HG02884 (cell line): ENCODE measurements at regions not wholly inside any gene's neighbourhood (a gene's known extent, or its start where the extent isn't known, plus 50 kb on each side); places are given as distances from the start of the nearest gene placed in this dataset.

Experiments
- ATAC-seq: cut with Tn5 transposase; IDR thresholded peaks from one replicate; pipeline ENCODE4 v1.9.1; 2021; ENCODE audit warnings: mild to moderate bottlenecking, moderate library complexity; ENCODE audit not compliant: unreplicated experiment

DNA sequence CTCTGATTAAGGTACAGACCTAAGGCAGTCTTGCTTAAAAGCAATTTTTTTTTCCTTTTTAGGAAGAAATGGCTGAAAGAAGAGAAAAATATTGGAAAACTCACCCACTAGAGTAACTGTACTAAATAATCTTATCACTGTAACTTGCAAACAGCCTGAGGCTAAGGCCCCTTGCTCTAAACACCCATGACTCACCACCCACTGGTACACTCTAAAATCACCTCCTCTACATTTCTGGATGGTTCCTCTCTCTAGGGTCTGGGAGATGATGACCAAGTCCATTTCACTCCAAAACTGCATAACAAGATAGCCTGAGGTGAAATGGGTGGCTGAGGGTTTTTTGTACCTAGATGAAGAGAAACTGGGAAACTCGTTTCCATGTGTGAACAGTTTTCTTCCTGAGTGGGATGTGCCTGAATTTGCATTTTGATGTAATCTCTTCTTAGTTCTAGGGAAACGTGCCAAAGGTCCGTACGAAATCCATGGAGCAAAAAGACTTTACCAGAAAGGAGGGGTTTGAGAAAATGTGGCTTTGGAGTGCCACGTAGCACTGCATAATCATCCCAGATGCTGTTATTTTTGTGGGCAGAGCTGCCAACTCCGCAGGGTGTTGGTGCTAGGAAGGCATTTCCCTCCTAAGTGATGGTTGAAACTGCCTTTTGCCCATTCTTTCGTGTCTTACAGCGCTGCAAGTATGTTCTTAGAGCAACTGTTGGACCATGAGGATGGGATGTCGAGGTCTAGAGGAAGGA is 113.5 kb upstream of the C10orf90 start:
- no peak for ATAC-seq

DNA sequence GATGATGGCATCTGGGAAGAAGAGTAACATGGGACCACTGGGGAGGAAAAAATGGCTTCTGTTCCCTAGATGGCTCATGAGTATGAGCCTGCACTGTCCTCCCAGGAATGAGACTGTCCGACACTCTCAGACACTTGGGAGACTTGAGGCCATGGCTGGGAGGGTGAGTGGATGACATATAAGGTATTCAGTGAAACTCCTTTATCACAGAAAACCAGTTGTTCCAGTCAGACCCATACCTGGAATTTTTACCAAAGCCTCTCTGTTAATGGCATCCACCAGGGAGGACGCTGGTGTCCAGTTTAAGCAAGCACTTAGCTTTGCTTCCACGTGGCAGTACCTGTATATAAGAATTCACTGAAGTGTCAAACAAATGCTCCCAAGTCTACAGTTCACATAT is 116.7 kb upstream of the C10orf90 start:
- no peak for ATAC-seq

DNA sequence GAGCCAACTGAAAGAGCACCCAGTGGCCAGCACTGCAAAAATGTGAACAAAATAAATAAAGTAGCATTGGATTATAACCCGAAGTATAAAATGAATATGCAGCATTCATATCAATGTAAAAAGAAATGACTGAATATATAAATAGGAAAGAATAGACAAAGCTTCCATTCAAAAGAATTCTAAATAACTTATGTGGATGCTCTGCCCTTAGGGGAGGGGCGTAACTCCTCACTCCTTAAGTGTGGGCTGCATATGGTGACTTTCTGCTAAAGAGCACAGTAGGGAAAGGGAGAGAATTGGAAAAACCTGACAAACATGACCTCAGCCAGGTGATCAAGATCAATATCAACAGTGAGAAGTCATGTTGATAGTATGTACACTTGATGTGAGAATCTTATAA is 109.9 kb upstream of the DOCK1 start:
- ATAC-seq: no peak

DNA sequence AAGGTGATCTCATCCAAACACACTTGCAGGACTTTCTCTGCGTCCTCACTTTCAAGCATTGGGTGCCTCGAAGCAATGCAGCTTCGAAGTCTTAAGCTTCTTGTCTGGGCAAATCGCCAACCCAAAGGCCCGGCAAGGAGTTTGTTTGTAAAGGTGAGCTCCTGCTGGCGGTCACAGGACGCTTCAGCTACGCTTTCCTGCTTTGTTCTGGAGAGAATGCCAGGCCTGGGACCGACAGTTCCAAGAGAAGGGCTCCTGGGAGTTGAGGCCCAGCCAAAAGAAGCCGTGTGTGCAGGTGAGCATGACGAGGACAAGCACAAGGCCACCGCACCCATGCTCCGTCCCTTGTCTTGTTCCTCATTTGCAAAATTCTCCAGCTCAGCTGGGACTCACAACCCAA is 106.6 kb upstream of the DOCK1 start:
- no peak for ATAC-seq

DNA sequence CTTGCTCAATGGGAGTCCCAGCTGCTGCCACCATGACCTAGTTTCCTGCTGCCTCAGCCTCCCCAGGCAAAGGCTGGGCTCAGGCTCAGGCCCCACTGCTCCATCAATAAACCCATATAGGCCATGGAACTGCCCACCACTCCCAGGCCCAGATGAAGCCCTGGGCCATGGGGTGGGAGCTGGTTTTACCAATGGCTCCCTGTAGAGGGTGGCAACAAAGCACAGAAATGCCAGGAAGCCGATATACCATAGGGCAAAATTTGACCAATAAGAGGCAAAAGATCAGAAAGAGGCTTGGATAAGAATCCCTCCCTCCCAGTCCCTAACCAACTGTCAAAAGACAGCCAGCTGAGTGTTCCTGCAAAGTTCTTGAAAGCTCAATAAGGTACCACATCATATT is 101.8 kb upstream of the DOCK1 start:
- no peak for ATAC-seq

DNA sequence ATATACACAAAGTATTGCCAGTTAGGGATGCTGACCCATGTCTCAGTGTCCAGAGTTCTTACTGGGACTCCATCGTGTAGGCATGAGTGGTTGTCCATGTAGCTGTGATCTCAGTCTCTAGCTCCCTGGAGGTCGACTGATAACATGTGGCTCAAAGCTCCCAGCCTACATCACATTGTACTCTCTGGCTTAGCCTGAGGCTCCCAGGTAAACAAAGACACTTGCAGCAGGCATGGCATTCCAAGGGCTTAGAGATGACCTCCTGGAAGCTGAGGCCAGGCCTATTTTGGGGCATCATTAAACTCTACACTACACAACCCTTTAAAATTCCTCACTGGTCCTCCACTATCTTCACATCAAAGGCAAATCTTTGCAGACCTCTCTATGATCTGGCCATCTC is 100.8 kb upstream of the DOCK1 start:
- ATAC-seq: no peak

DNA sequence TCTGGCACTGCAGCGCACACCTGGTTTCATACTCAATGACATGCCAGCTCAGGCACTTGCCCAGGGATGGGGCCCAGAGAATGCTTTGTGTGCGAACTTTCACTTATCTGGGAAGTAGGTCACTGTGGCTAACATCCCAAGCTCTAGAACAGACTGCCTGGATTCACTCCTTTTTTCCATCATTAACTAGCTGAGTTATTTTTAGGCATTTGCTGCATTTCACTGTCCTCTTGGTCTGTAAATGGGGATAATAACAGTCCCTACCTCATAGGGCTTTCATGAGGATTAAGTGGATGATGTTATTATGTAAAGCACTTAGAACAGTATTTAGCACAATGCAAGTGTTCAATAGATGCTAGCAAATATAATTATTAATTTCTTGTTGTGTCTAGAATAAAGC is 98.7 kb upstream of the DOCK1 start:
- no peak for ATAC-seq

DNA sequence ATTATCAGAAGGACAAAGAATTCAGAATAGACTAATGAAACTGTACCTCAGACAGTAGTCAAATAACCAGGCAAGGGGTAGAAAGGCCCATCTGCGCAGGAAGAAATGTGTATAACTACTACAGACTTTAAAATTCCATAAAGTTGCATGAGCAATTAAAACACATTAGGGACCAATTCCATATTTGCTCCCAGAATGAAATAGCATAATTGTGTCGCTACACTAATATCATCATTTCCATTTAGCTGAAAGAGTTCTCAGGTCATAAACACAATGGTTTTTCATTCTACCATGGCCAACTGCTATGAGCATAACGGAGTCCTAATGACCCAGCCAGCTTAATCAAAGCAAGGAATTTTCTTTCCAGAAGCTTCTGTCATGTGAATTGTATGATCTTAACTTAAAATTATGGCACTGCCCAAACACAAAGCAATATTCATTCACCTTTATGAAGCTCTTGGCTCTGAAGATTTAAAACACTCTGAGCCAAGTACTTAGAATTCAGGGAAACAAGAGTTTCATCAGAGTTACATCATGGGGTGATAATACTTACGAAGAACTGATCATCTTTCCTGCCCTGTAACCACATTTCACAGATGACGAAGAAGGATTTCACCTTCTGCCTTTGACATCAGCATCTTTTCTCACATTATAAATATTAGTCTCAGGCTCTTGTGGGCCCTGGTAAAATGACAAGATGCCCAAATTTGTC is 98.1 kb upstream of the DOCK1 start:
- no peak for ATAC-seq

DNA sequence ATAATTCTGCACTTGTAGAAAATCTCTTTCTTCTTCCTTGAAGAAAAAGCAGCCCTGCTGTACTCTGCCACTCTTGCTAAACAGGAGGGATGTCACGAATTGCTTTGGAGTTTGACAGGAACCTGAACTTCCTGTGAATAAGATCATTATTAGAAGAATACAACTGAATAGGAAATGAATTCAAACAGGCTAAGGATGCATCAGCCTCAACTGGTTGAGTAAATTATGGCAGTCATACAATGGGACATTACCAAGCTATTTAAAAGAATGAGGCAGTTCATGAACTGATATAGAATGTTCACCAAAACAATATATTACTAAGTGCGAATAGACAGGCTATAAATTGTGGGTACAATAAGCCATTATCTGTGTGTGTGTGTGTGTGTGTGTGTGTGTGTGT is 97.1 kb upstream of the DOCK1 start:
- no peak for ATAC-seq

DNA sequence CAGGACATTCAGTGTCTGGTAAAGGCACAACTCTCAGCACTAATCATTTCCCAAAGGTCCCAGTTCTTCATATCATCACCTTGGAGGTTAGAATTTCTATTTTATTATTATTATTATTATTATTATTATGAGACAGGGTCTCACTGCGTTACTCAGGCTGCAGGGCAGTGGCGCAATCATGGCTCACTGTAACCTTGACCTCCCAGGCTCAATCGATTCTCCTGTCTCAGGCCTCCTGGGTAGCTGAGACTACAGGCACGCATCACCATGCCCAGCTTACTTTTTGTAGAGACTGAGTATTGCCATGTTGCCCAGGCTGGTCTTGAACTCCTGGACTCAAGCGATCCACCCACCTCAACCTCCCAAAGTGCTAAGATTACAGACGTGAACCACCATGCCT is 91.8 kb upstream of the DOCK1 start:
- no peak for ATAC-seq

DNA sequence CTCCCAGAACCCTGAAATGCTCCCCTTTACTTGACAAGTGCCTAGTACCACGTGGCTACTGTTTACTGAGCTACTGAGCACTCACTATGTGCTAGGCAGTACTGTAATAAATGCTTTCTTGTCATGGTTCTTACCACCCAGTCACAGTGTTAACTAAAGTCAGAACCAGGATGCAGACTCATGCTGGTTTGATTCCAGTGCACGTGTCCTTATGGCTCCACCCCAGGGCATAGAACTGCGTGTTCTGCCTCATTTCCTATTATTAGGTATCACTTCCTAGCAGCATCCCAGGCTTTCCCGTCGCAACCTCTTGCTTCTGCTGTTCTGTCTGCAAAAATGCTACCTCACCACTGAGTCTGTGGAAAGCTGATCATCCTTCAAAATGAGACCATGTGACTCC is 71.7 kb upstream of the DOCK1 start:
- no peak for ATAC-seq

DNA sequence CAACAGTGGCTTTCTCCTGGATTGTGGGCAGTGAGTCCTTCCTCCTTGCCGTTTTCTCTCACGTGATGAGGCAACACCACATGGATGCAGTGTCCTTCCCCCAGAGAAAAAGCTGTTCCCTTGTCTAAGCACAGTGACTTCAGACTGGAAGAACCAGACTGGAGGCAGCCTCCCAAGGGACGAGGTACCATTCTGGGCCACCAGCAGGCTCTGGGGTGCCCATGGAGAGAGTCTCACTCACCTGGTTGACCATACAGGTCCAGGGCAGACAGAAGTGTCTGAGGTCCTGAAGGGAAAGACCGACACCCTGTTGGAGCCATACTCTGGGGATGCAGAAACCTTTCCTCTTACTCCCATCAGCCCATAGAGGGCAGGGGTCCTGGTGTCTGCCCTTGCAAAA is 69.2 kb upstream of the DOCK1 start:
- ATAC-seq: no peak

DNA sequence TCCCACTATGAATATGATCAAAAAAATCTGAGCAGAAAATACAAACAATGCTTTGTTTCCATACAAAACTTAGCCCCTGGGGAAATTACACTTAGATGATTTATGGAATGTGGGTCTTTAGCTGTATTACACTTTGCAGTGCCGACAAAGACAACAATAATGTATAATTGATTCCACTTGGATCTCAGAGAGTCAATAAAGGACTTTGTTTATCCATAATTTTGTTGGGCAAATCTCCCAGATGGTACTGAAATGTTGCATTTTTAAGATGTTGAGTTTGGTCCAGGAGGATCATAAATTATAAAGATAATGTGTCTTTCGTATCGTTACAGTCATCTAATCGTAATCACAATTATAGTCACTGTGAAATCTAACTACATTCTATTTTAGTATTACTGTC is 66.9 kb upstream of the DOCK1 start:
- ATAC-seq: no peak

DNA sequence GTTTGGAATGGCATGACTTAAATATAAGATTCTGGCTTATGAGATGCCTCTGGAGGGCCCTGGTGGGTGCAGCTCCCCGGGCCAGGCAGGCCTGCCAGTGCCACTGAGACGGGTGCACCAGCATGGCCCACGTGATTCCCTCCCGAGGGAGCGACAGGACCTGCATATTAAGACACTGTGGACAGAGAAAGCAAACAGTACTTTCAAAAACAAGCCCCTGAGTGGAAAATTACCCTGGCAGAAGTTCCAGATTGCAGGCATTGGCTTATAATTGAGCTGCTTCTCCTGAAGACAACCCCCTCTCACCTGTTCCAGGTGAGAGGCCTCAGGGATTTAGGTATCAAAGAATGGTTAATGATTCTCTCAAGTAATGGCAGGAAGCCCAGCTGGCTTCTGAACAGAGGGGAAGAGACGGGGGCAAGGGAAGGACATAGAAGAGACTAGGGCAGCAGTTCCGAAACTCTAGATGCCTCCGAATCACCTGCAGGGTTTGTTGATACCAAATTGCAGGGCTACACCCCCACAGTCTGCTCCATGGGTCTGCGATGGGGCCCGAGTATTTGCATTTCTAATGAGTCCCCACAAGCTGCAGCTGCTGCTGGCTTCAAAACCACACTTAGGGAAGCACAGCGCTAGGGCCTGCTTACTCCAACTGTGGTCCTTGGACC is 66.0 kb upstream of the DOCK1 start:
- ATAC-seq: no peak

DNA sequence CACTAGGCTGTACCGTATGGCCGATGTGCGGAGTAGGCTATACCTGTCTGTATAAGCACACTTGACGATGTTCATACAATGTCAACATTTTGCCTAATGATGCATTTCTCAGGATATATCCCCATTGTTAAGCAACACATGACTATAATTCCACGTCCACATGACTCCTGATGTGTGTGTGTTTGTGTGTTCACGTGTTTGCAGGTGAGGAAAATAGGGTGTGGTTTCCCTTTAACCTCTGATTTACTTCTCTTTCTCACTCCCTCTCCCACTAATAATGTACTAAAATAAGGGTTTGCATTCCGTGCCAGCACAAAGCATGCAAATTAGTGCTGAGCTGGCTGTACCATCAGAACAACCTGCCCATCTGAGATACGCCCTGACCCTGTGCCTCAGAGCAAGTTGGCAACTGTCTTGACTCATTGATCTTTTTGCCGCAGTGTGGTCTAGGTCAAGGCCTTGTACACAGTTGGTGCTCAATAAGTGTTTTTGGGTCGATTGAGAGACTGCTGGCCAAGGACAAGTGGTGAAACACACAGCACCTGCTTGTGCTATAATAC is 64.6 kb upstream of the DOCK1 start:
- ATAC-seq: no peak

DNA sequence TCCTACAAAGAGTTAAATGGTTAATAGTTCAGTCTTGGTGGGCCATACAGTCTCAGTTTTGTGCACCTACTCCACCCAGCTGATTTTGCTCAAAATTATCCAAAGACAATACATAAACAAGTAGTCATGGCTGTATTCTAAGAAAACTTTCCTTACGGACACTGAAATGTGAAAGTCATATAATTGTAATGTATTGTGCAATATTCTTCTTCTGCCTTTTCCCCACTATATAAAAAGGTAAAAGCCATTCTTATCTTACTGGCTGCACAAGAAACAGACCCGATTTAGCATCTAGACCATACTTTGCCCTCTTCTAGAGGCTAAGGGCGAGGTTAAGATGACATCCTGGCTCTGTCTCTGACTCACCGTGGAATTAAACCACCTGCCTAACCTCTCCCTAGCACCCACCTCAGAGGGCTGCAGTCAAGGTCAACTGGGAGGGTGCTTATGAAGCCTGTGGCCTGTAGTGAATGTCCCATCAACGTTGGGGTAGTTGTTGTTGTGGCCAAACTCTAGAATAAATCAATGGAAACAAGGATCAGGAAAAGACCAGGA is 63.8 kb upstream of the DOCK1 start:
- no peak for ATAC-seq

DNA sequence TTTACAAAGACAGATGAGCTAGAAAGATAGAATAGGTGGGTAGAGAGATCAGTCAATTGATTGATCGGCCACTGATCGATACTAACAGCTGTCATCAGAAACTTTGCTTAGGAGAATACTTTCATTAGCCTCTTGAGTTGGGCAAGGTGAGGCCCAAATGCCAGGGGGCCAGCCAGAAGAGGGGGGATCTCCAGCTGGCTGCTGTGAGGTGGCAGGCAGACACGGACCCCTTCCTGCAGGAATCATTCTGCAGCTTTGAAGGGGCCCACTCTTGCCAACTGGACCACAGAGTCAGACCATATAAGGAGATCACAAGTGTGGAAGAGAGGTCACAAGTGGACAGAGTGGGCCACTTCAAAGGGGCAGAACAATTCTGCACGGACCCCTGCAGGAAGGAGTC is 62.9 kb upstream of the DOCK1 start:
- ATAC-seq: no peak

DNA sequence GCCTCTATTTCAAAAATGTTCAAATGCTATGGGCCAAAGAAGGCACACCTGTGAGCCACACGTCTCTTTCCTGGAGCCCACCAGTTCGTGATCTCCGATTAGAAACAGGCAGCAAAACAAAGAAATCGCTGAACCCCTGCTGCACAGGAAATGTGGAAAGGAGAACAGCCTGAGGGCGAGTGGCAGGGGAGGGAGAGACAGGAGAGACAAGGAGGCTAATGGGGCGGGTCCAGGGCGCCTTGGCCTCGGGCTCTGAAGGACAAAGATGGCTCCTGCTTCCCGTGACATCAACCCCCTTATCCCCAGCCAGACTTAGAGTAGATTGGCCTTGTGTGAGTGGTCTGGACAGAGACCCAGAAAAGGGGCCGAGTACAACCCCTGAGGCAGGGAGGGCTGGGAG is 62.4 kb upstream of the DOCK1 start:
- no peak for ATAC-seq

DNA sequence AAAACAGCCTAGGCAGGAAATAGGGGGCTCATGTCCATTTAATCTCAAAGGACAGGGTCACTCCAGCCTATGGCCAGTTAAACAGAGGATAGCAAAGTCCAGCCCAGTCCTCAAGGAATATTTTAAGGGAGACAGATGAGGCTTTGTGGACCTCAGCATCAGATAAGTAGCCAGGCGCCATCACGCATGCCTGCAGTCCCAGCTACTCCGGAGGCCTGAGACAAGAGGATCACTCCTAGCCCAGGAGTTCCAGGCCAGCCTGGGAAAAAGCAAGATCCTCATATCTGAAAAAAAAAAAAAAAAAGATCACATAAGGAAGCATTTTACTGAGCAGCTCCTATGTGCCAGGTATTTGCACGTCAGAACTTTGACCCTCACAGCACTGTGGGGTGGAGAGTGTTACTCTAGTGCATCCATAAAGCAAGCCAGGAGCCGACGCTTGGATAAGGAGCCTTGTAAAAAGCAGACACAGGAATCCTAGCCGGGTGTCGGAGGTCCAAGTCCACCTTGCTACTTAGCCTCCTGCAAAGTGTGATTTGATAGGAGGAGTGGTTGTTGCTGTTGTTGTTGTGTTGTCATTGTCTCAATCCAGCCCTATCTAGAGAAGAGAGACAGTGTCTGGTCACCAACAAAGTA is 61.8 kb upstream of the DOCK1 start:
- ATAC-seq: no peak

DNA sequence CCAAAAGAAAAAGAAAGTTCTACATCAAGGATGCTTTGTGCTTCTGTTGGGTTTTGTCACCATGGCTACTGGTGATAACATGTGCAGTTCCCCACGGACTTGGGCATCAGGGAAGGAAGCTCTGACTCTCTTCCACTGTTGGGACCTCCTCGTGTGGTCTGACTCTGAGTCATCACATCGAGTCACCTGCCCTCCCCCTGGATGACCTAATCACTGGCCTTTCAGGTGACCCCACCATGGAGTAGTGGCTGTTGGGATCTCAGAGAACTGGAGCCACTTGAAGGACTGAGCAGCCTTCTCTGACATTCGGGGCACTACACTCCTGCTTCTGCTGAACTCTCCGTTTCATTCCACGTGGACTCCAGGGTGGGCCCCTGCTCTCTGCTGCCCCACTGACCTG is 60.8 kb upstream of the DOCK1 start:
- ATAC-seq: no peak

DNA sequence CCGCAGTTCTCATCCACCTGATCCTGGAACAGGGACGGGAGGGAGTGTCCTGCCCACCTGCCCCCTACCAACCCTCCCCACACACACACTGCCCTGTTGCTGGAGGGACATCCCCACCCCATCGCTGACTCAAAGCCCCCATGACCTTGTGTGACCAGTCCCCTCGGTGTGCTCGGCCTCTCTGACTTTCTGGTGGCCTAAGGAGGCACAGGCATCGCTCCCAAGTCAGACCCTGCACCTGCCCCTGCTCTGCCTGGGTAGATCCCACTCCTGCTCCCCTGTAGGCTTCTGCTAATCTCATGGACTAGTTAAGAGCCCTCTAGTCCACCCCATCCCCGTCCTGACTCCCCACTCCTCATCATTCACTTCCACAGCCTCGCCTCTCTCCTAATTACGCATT is 58.8 kb upstream of the DOCK1 start:
- no peak for ATAC-seq
